SHP77 (cell line): ENCODE measurements at regions not wholly inside any gene's neighbourhood (a gene's known extent, or its start where the extent isn't known, plus 50 kb on each side); places are given as distances from the start of the nearest gene placed in this dataset.

Experiments
- DNase-seq, 2 experiments: peaks; one replicate each; lab custom pipeline; 2025; lab: John Stamatoyannopoulos, UW

- DNase-seq: no peak
These were observed 265.8 kb downstream of the SYK start for GRCh38 chr9:91067306-91067860.

DNA sequence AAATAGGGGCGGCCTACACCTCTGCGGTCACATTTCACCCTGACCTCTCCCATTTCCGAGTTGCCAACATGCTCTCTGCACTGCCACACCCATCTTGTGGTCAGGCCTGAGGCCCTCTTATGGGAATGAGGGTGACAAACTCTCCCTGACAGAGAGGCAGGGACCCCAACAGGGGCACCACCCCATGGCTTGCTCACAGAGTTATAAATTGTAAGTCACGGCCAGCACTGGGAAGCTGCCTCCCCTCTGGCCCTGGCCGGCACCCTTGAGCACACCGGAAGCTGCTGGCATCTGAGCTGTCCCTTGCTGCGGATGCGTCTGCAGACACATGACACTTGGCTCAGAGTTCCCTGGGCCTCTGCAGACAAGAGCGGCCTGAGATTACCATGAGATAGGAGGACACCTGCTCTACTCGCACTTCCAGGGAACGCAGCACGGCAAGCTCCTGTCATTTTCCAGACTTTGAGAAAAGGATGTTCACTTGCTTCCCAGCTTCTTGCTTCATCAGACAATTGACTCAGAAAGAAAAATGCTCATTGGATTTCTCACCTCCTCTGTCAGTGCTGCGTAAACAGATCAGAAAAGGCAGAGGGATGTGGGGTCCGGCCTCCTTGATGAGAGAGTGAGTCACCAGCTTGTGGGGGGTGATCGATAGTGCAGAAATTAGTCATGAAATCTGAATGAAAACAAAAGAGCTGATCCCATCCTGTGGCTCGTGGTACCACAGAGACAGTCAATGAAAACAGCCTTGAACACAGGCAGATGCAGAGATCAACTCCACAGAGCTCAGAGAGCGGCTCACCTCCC, 269.8 kb downstream of the SYK start:
- peak; percentile 25 to 60 for DNase-seq

DNA sequence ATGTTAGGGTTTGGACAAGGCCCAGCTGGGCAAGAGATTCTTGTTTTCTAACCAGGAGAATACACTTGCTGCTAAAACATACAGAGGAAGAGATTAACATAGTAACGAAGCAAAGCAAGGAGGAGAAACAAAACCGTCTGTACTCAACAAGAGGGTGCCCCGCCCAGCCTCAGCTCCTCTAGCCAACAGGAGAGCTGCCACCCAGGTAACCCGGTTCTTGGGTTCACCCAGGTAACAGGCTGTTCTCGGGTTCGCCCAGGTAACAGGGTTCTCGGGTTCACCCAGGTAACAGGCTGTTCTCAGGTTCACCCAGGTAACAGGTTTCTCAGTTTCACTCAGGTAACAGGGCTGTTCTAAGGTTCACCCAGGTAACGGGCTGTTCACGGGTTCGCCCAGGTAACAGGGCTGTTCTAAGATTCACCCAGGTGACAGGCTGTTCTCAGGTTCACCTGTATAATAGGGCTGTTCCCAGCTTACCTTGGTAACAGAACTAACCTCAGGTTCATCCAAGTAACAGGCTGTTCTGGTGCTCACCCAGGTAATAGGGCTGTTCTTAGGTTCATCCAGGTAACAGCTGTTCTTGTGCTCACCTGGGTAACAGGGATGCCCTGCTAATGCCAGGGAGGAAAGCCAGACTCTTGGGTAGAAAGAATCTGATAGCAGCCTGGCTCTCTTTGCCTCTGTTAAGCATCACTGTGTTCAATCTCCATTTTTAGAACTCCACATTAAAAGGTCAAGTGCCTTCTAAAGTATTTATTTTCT, 271.6 kb downstream of the SYK start:
- DNase-seq: no peak

GRCh38 chr9:91073811-91074771, 272.5 kb downstream of the SYK start:
- DNase-seq: no peak

DNA sequence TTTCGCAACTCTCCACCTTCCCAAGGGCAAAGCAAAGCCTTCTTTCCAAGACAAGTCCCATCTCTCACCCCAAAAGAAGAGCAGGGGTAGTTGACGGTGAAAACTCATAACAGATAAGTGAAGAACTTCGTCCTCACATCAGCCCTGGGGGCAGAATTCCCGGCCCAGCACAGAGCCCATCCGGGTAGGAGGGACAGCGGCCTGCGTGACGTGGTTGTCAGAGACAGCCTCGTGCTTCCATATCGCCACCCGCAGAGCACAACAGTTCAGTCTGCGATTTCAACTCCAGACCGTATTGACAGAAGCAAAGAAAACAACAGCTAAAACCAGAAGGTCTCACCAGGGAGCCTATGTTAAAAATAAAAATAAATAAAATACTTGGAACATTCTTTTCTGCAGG, 273.2 kb downstream of the SYK start:
- DNase-seq: no peak

- DNase-seq: no peak
These were observed 273.7 kb downstream of the SYK start for GRCh38 chr9:91075279-91075678.

DNA sequence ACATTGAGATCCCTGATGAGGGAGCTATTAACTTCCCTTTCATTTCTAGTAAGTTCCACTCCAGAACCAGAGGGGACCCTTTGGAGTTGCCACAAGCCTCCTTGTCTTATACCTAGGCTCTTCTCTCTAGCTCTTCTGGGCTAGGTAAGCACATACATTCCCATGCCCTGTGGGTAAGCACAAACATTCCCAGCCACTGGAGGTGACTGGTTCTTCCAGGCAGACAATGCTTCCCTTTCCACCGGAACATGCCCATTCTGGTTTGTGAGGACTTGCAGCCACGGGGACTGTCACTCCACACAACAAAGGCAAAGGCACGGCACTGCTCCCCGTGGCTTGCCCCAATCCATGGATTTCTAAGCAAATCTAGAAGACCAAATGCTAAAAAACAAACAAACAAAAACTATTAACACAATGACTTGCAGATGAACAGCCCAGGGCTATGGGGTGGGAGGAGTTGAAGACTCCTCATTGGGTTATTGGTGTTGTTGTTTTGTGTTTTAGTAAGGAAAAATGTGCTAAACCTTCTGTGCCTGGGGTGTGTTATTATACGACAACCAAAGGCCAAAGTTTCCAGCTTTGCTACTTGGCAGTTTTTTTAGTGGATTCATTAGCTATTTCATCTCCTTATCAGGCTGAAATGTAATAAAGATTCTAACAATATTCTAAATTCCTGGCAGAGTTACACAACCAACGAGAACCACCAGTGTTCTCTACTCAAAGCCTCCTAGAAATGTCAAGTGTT, 276.2 kb downstream of the SYK start:
- no peak for DNase-seq

- DNase-seq: no peak
These were observed 276.7 kb downstream of the SYK start for GRCh38 chr9:91078369-91078695.

GRCh38 chr9:91082731-91083130, 279.0 kb downstream of the AUH start:
- no peak for DNase-seq

DNA sequence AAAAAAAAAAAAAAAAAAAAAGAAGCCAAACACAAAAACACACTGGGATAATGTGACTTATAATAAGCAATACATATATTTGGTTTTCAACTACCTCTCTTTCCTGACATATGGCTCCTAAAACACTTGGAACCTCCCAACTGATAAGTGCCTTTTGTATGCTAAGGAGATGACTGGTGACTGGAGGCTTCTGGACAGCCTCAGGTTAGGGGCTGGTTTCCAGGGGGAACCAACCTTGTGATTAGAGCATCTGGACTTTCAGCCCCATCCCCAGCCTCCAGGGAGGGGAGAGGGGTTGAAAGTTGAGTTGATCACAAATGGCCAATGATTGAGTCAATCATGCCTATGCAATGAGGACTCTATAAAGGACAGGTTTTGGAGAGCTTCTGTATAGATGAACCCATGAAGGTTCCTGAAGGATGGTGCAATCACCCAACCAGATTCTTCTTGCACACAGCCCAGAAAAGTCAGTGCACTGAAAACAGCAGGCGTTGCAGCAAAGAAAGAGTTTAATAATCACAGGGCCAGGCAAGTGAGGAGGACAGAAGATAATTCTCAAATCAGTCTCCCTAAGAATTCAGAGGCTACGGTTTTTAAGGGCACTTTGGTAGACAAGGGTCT, 276.7 kb downstream of the AUH start:
- DNase-seq: no peak

- DNase-seq: no peak
These were observed 276.0 kb downstream of the AUH start for GRCh38 chr9:91085517-91086291.

- DNase-seq: no peak
These were observed 274.9 kb downstream of the AUH start for GRCh38 chr9:91086657-91087461.

DNA sequence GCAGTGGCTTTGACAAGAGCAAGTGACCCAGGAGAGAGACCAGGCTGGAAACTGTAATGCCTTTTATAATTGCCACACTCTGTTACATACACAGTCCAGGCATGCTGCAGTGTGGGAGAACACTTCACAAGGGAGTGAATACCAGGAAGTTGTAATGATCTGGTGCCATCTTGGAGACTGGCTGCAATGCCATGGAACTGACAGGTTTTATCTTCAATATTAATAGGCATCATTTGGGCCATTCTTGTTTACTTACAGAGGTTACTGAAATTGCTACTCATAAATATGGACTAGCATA, 274.3 kb downstream of the AUH start:
- no peak for DNase-seq

DNA sequence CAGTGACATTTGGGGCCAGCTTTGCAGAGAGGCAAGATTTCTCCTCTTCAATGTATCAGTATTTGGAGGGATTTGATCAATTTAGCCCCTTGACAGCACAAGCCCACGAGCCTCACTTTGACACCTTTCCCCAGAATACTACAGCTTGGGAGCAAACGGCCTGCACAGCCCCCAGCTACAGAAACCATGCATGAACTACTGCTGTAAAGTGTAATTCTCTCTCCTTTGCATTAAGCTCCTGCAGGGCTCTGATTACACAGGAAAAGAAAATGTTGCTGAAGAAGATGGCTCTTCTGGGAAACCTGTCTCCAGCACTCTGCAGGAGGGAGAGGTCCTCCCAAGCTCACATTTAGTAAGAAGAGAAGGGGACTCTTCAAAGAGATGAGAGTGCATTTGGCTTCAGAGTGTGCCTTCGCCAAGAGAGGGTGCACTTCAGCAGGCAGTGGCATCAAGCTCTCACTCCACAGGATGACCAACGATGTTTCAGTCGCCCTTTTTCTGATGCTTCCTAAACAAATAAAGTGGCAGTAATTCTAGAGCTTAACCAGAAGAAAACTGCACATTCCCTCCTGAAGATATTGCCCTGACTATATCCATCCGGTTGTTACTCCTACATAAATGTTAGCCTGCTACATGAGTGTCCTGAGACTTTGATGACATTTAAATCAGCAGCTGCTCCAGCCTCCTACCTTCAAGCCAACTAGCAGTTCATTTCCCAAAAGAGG, 272.2 kb downstream of the AUH start:
- peak in 1 of 2 experiments; percentile 14 for DNase-seq

- DNase-seq: no peak
These were observed 271.6 kb downstream of the AUH start for GRCh38 chr9:91090130-91090410.

DNA sequence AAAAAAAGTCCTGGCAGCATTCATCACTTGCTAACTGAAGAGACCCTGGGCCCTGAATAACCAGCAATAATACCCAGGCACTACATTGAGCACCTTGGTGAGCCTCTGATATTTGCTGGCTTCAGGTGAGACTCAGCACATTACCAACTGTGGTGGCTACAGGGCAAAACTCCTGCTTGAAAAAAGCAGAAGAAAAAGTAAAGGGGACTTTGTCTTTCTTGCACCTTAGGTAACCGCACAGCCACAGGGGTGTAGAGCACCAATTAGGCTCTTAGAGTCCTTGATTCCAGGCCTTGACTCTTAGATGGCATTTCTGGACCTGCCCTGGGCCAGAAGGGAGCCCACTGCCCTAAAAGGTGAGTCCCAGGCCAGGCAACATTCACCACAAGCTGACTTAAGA, 269.5 kb downstream of the AUH start:
- DNase-seq: no peak

- no peak for DNase-seq
These were observed 267.2 kb downstream of the AUH start for GRCh38 chr9:91094324-91095088.

- DNase-seq: no peak
These were observed 263.4 kb downstream of the AUH start for GRCh38 chr9:91098203-91098850.
